ENCODE measurements at regions not wholly inside any gene's neighbourhood (a gene's known extent, or its start where the extent isn't known, plus 50 kb on each side); places are given as distances from the start of the nearest gene placed in this dataset.

GRCh38 chr13:105703843-105704242 lies 831.6 kb downstream of the EFNB2 start:
- no peak overlapping the region for H3K18ac ChIP-seq (ENCODE audit: extremely low read depth, low read length)
- H4K5ac ChIP-seq (ENCODE audit: insufficient read length, low read depth, low read length), result no peak overlapping the region
- H2AFZ ChIP-seq (ENCODE audit: low read length), result no peak overlapping the region
- H3K36me3 ChIP-seq (ENCODE audit: control insufficient read depth in 2 of 4, insufficient read depth in 4 of 4, low read length in 3 of 4), result no peaks in the 10 kb centered on the region
- H4K91ac ChIP-seq (replicated peaks; ENCODE audit: insufficient read length, low read length), result no peak overlapping the region
- no peaks in the 10 kb centered on the region for H3K79me1 ChIP-seq (ENCODE audit: low read depth, low read length)
- no peaks in the 10 kb centered on the region for H3K9me3 ChIP-seq (ENCODE audit: insufficient read depth in 2 of 2, low read depth in 1 of 2, low read length in 1 of 2)
- no peak overlapping the region for H3K4me3 ChIP-seq (ENCODE audit: extremely low read depth in 1 of 4, insufficient read depth in 2 of 4, low read depth in 3 of 4, low read length in 4 of 4)
- ChIA-PET CTCF (ENCODE audit: partially characterized antibody) (no interaction called here), POLR2A (ENCODE audit: partially characterized antibody) (no interaction called here)
- no peak overlapping the region for H2BK5ac ChIP-seq (ENCODE audit: low read depth, low read length)
- no peak overlapping the region for H2BK15ac ChIP-seq (ENCODE audit: low read length)
- no peaks in the 10 kb centered on the region for H3K79me2 ChIP-seq (ENCODE audit: control insufficient read depth in 1 of 2, insufficient read depth in 2 of 2, low read length in 2 of 2)
- FAIRE-seq (no peak), DNase-seq (ENCODE audit: low read depth in 1 of 2, low spot score in 2 of 2) (no peak)
- no peak overlapping the region for H3K56ac ChIP-seq (replicated peaks; ENCODE audit: insufficient read length, low read depth, low read length)
- no peak overlapping the region for H2BK12ac ChIP-seq (ENCODE audit: low read depth, low read length)
- no peak overlapping the region for H4K8ac ChIP-seq (ENCODE audit: extremely low read depth, insufficient read depth, low read length)
- H3K14ac ChIP-seq (ENCODE audit: insufficient read length), result no peak overlapping the region
- no peak overlapping the region for H2BK120ac ChIP-seq (replicated peaks; ENCODE audit: low read depth, low read length)
- no peak overlapping the region for H2AK5ac ChIP-seq (ENCODE audit: low read depth, low read length)
- 92% methylated on average over 3 of the region's 3 CpGs; no CpG with 5 or more reads in 1 of the 2 experiments for WGBS, 2 experiments (ENCODE audit: extremely low coverage in 1 of 2, insufficient coverage in 1 of 2, insufficient read length in 1 of 2, insufficient replicate concordance in 2 of 2, low coverage in 1 of 2, low lambda C conversion rate in 2 of 2, missing lambda C conversion rate in 1 of 2)
- no peak overlapping the region for H3K27ac ChIP-seq (ENCODE audit: low read depth, low read length)
- H3K4me2 ChIP-seq (ENCODE audit: insufficient read depth in 1 of 2, low read depth in 2 of 2, low read length in 2 of 2), result no peak overlapping the region
- no peak overlapping the region for H3K9ac ChIP-seq (replicated peaks in 1 of 4; ENCODE audit: extremely low read depth in 1 of 4, low read depth in 3 of 4, low read length in 3 of 4)
- H2BK20ac ChIP-seq (ENCODE audit: low read length), result no peak overlapping the region
- TF ChIP-seq JUN (IDR thresholded peaks at IDR 0.05; ENCODE audit: low read depth, low read length), result no peak
- no peak for TF ChIP-seq EZH2 (IDR thresholded peaks at IDR 0.05; ENCODE audit: low read depth, low read length, severe bottlenecking)
- no peak for TF ChIP-seq NANOG (IDR thresholded peaks at IDR 0.05; ENCODE audit: insufficient read depth, low read depth, low read length, poor library complexity, severe bottlenecking)
- TF ChIP-seq CTBP2 (IDR thresholded peaks at IDR 0.05; ENCODE audit: borderline replicate concordance, insufficient read depth, insufficient read length, low read length), result no peak
- TF ChIP-seq CHD2 (IDR thresholded peaks at IDR 0.05; ENCODE audit: low read length), result no peak
- no peak for TF ChIP-seq TAF7 (optimal IDR thresholded peaks at IDR 0.05; ENCODE audit: borderline replicate concordance, low read depth, low read length)
- peak; percentile 97 for TF ChIP-seq MAFK (IDR thresholded peaks at IDR 0.05; ENCODE audit: low read depth, low read length)
- no peaks in the 10 kb centered on the region for H3K23me2 ChIP-seq (ENCODE audit: low read depth, low read length)
- no peak overlapping the region for H3K4ac ChIP-seq (replicated peaks; ENCODE audit: insufficient read length, low read depth, low read length)
- no peaks in the 10 kb centered on the region for H3K27me3 ChIP-seq (replicated peaks in 1 of 4; ENCODE audit: control insufficient read depth in 3 of 4, extremely low read depth in 1 of 4, insufficient read depth in 3 of 4, low read length in 3 of 4)
- H3K23ac ChIP-seq (ENCODE audit: insufficient read length), result no peak overlapping the region
- H3K4me1 ChIP-seq (replicated peaks in 1 of 4; ENCODE audit: control insufficient read depth in 3 of 4, insufficient read depth in 4 of 4, low read length in 3 of 4), result no peaks in the 10 kb centered on the region
- no peaks in the 10 kb centered on the region for H4K20me1 ChIP-seq (replicated peaks in 1 of 2; ENCODE audit: control insufficient read depth in 1 of 2, insufficient read depth in 2 of 2, low read length in 2 of 2)
